ENCODE measurements at regions not wholly inside any gene's neighbourhood (a gene's known extent, or its start where the extent isn't known, plus 50 kb on each side); places are given as distances from the start of the nearest gene placed in this dataset.

GRCh38 chr3:154753101-154753500, 323.1 kb upstream of the GPR149 start:
- no peak for DNase-seq

GRCh38 chr3:154749514-154749913, 319.5 kb upstream of the GPR149 start:
- no peak for DNase-seq

GRCh38 chr3:154745929-154746328, 315.9 kb upstream of the GPR149 start:
- no peak for DNase-seq

GRCh38 chr3:154745122-154745521, 315.1 kb upstream of the GPR149 start:
- DNase-seq: no peak

GRCh38 chr3:154743418-154743817, 313.4 kb upstream of the GPR149 start:
- no peak for DNase-seq

- DNase-seq: no peak
Observed at GRCh38 chr3:154734468-154734867, 304.5 kb upstream of the GPR149 start.

- no peak for DNase-seq
Observed at GRCh38 chr3:154730186-154730585, 300.2 kb upstream of the GPR149 start.

GRCh38 chr3:154729741-154730140, 299.8 kb upstream of the GPR149 start:
- no peak for DNase-seq

- DNase-seq: no peak
Observed at GRCh38 chr3:154728285-154728684, 298.3 kb upstream of the GPR149 start.

- no peak for DNase-seq
Observed at GRCh38 chr3:154720921-154721320, 290.9 kb upstream of the GPR149 start.

- DNase-seq: no peak
Observed at GRCh38 chr3:154718053-154718452, 288.1 kb upstream of the GPR149 start.

- DNase-seq: no peak
Observed at GRCh38 chr3:154716170-154716569, 286.2 kb upstream of the GPR149 start.

GRCh38 chr3:154708554-154708953, 278.6 kb upstream of the GPR149 start:
- DNase-seq: no peak

- no peak for DNase-seq
Observed at GRCh38 chr3:154701055-154701454, 271.1 kb upstream of the GPR149 start.

GRCh38 chr3:154690413-154690812, 260.4 kb upstream of the GPR149 start:
- no peak for DNase-seq

GRCh38 chr3:154684440-154684839, 254.4 kb upstream of the GPR149 start:
- DNase-seq: no peak

GRCh38 chr3:154684021-154684420, 254.0 kb upstream of the GPR149 start:
- DNase-seq: no peak

- DNase-seq: no peak
Observed at GRCh38 chr3:154678041-154678654, 248.2 kb upstream of the GPR149 start.

GRCh38 chr3:154668835-154669234, 238.8 kb upstream of the GPR149 start:
- DNase-seq: no peak

GRCh38 chr3:154668187-154668586, 238.2 kb upstream of the GPR149 start:
- DNase-seq: no peak

- no peak for DNase-seq
Observed at GRCh38 chr3:154666542-154666941, 236.6 kb upstream of the GPR149 start.

- DNase-seq: no peak
Observed at GRCh38 chr3:154664714-154665113, 234.7 kb upstream of the GPR149 start.

- DNase-seq: no peak
Observed at GRCh38 chr3:154662851-154663250, 232.9 kb upstream of the GPR149 start.

GRCh38 chr3:154660811-154661210, 230.8 kb upstream of the GPR149 start:
- DNase-seq: no peak

- DNase-seq: no peak
Observed at GRCh38 chr3:154658000-154658399, 228.0 kb upstream of the GPR149 start.

GRCh38 chr3:154657218-154657617, 227.2 kb upstream of the GPR149 start:
- DNase-seq: no peak
